HG03378 (cell line): ENCODE measurements at regions not wholly inside any gene's neighbourhood (a gene's known extent, or its start where the extent isn't known, plus 50 kb on each side); places are given as distances from the start of the nearest gene placed in this dataset.

Experiments used
- ATAC-seq: cut with Tn5 transposase; IDR thresholded peaks from one replicate; pipeline ENCODE4 v1.9.1; 2021; ENCODE audit warnings: mild to moderate bottlenecking, moderate library complexity; ENCODE audit not compliant: unreplicated experiment

GRCh38 chr2:120863661-120864320 lies 128.1 kb downstream of the GLI2 start:
- ATAC-seq, result no peak

- ATAC-seq, result no peak
Measured at GRCh38 chr2:120864981-120865380, 129.3 kb downstream of the GLI2 start.

GRCh38 chr2:120865656-120866055 lies 130.0 kb downstream of the GLI2 start:
- no peak for ATAC-seq

- no peak for ATAC-seq
Measured at GRCh38 chr2:120866071-120866470, 130.4 kb downstream of the GLI2 start.

- ATAC-seq, result no peak
Measured at GRCh38 chr2:120866483-120867140, 130.9 kb downstream of the GLI2 start.

- no peak for ATAC-seq
Measured at GRCh38 chr2:120867290-120868241, 131.9 kb downstream of the GLI2 start.

GRCh38 chr2:120868366-120868765 lies 132.7 kb downstream of the GLI2 start:
- ATAC-seq, result no peak

GRCh38 chr2:120869036-120869729 lies 133.5 kb downstream of the GLI2 start:
- no peak for ATAC-seq

- no peak for ATAC-seq
Measured at GRCh38 chr2:120869730-120870466, 134.2 kb downstream of the GLI2 start.

GRCh38 chr2:120870467-120870788 lies 134.8 kb downstream of the GLI2 start:
- ATAC-seq, result no peak

GRCh38 chr2:120871016-120871635 lies 135.5 kb downstream of the GLI2 start:
- no peak for ATAC-seq

GRCh38 chr2:120871881-120872620 lies 136.4 kb downstream of the GLI2 start:
- no peak for ATAC-seq

- no peak for ATAC-seq
Measured at GRCh38 chr2:120873958-120874887, 138.6 kb downstream of the GLI2 start.

GRCh38 chr2:120874888-120875275 lies 139.2 kb downstream of the GLI2 start:
- no peak for ATAC-seq

GRCh38 chr2:120875431-120875830 lies 139.8 kb downstream of the GLI2 start:
- no peak for ATAC-seq

GRCh38 chr2:120876526-120877280 lies 141.0 kb downstream of the GLI2 start:
- no peak for ATAC-seq

- ATAC-seq, result no peak
Measured at GRCh38 chr2:120877409-120877808, 141.7 kb downstream of the GLI2 start.

GRCh38 chr2:120878970-120879369 lies 143.3 kb downstream of the GLI2 start:
- ATAC-seq, result no peak
